RWPE1 (cell line): ENCODE measurements at regions not wholly inside any gene's neighbourhood (a gene's known extent, or its start where the extent isn't known, plus 50 kb on each side); places are given as distances from the start of the nearest gene placed in this dataset.

Source experiments
- CTCF ChIA-PET: fragments of 350-600 bp; sonication (Branson Sonifier 250); formaldehyde crosslinking; extraction: SDS; loops from one replicate; lab custom pipeline; 2021; lab: Yijun Ruan, JAX
- POLR2A ChIA-PET: fragments of 400-600 bp; formaldehyde crosslinking; extraction: SDS; loops from one replicate; lab custom pipeline; 2020; ENCODE audit warnings: antibody characterized with exemption; ENCODE audit not compliant: low non-redundant PET; lab: Yijun Ruan, JAX
- DNase-seq: peaks from one replicate; pipeline ENCODE4 v3.0.0; 2012; ENCODE audit warnings: low spot score
- H3K27ac ChIP-seq: fragments of 450-650 bp; 2 replicates; pipeline ENCODE4 v1.5.1; 2017
- CTCF ChIP-seq: fragments of 450-650 bp; conservative IDR thresholded peaks from 2 replicates; pipeline ENCODE4 v1.5.1; 2017; ENCODE audit warnings: low read depth, mild to moderate bottlenecking

- no peak for TF ChIP-seq CTCF
- no peak overlapping the region for H3K27ac ChIP-seq
- CTCF ChIA-PET, result no interaction called here
- POLR2A ChIA-PET, result no interaction called here
- no peak for DNase-seq
Observed at GRCh38 chr7:67595431-67596180, 599.0 kb downstream of the TYW1 start.

GRCh38 chr7:67597161-67597560 is 600.5 kb downstream of the TYW1 start:
- ChIA-PET POLR2A (no interaction called here), CTCF (no interaction called here)
- no peak for TF ChIP-seq CTCF

GRCh38 chr7:67598469-67598868 is 601.8 kb downstream of the TYW1 start:
- TF ChIP-seq CTCF, result no peak

More at GRCh38 chr7:67597161-67597560, 600.5 kb downstream of the TYW1 start:
- no peak for DNase-seq
- no peak overlapping the region for H3K27ac ChIP-seq

GRCh38 chr7:67599331-67600062 is 602.9 kb downstream of the TYW1 start:
- DNase-seq, result no peak
- no peak overlapping the region for H3K27ac ChIP-seq
- no peak for TF ChIP-seq CTCF
- ChIA-PET CTCF (no interaction called here), POLR2A (no interaction called here)

More at GRCh38 chr7:67598469-67598868, 601.8 kb downstream of the TYW1 start:
- CTCF ChIA-PET, result no interaction called here
- no peak for DNase-seq
- POLR2A ChIA-PET, result no interaction called here
- H3K27ac ChIP-seq, result no peak overlapping the region

GRCh38 chr7:67602246-67602887 is 605.7 kb downstream of the TYW1 start:
- DNase-seq, result no peak
- ChIA-PET CTCF (no interaction called here), POLR2A (no interaction called here)
- no peak for TF ChIP-seq CTCF
- H3K27ac ChIP-seq, result no peak overlapping the region
